ENCODE measurements at regions not wholly inside any gene's neighbourhood (a gene's known extent, or its start where the extent isn't known, plus 50 kb on each side); places are given as distances from the start of the nearest gene placed in this dataset.

DNA sequence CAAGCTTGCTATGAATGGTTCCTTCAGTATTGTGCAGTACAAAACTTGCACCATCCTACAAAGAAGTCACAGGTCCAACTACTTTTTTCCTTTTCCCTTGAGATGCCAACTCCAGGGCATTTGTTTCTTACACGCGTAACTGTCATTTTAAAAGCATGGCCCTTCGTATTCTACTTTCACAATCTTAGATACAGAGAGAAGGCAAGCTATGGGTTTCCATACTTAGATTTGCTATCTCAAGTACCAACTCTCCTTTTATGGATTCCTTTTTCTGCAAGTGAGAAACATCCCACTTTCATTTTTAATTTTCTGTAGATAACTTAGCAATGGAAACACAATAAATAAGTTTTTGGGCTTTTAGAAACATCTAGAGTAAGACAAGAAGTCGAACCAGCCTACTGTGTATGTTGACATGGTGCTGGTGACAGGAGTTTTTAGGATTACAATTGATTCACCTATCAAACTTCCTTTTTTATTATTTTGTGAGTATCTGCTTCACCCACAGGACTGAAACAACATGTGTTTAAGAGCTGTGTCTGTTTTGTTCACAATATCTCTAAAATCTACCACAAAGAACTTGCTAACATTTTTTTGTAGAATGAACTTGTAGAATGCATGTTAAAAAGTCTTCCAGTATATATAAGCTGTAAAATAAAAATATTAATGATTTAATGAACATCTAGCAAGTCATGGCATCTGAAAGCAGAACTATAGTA, 124.1 kb downstream of the FAM174A start:
- Histone ChIP-seq H3K27me3 (replicated peaks in 1 of 7) (no peaks in the 10 kb centered on the region), H3K4me1 (no peaks in the 10 kb centered on the region), H3K36me3 (no peaks in the 10 kb centered on the region), H3K4me3 (no peak overlapping the region), H3K27ac (no peak overlapping the region), H3K9me3 (no peaks in the 10 kb centered on the region)
- TF ChIP-seq CTCF (IDR thresholded peaks at IDR 0.05 in 8 of 11, conservative IDR thresholded peaks at IDR 0.05 in 3 of 11) (no peak), POLR2AphosphoS5 (IDR thresholded peaks at IDR 0.05) (no peak), POLR2A (IDR thresholded peaks at IDR 0.05) (no peak)
- DNase-seq: no peak
- 85 to 89% (median 87%) methylated on average over 4 of the region's 4 CpGs for WGBS, 5 donors
- intact Hi-C loops (cut with DNase I; ENCODE audit: low total_unique reads): no loop called here

DNA sequence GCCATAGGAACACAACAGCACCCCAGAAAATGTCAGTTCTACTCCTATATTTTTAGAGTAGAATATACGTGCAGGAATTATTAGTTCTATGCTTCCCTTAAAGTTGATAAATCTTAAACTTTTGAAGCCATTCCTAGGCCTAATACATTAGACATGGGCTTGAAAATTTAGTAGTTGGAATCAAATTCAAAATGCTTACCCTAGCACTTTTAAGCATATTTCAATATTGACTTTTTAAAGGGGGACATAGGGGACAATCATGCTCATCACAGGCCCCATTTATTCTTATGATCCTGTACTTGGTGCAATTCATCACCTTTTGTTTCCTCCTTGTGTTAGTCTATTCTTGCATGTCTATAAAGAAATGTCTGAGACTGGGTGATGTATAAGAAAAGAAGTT, 129.0 kb downstream of the FAM174A start:
- DNase-seq: no peak
- no peak for TF ChIP-seq POLR2A (IDR thresholded peaks at IDR 0.05)
- TF ChIP-seq CTCF (IDR thresholded peaks at IDR 0.05 in 8 of 11, conservative IDR thresholded peaks at IDR 0.05 in 3 of 11): no peak
- TF ChIP-seq POLR2AphosphoS5 (IDR thresholded peaks at IDR 0.05): no peak
- Histone ChIP-seq H3K27me3 (replicated peaks in 1 of 7) (no peaks in the 10 kb centered on the region), H3K27ac (peak overlapping the region in 1 of 8 donors; percentile 0), H3K9me3 (no peaks in the 10 kb centered on the region), H3K36me3 (no peaks in the 10 kb centered on the region), H3K4me3 (no peak overlapping the region), H3K4me1 (peaks cover 0 to 19% (median 6%) of the 10 kb centered on the region in 6 donors)
- intact Hi-C loops (cut with DNase I; ENCODE audit: low total_unique reads): no loop called here
- 91 to 97% (median 94%) methylated on average over 1 of the region's 1 CpG for WGBS, 5 donors

- H3K27me3 ChIP-seq (replicated peaks in 1 of 7): no peaks in the 10 kb centered on the region
- peak overlapping the region in 1 of 8 donors; percentile 44 for H3K4me3 ChIP-seq
- H3K36me3 ChIP-seq: no peaks in the 10 kb centered on the region
- H3K9me3 ChIP-seq: no peaks in the 10 kb centered on the region
- H3K4me1 ChIP-seq: peaks cover 0 to 19% (median 6%) of the 10 kb centered on the region in 6 donors
- TF ChIP-seq POLR2A (IDR thresholded peaks at IDR 0.05) (no peak), CTCF (IDR thresholded peaks at IDR 0.05 in 8 of 11, conservative IDR thresholded peaks at IDR 0.05 in 3 of 11) (no peak), POLR2AphosphoS5 (IDR thresholded peaks at IDR 0.05) (no peak)
- intact Hi-C loops (cut with DNase I; ENCODE audit: low total_unique reads): no loop called here
- DNase-seq: no peak
- peak overlapping the region in 7 of 8 donors; percentile 39 to 87 (median 71) for H3K27ac ChIP-seq
- 15 to 29% (median 20%) methylated on average over 4 of the region's 4 CpGs for WGBS, 5 donors
Observed at GRCh38 chr5:100667161-100667630, 132.0 kb downstream of the FAM174A start.

- H3K4me1 ChIP-seq: peaks cover 0 to 19% (median 6%) of the 10 kb centered on the region in 6 donors
- H3K27ac ChIP-seq: peak overlapping the region in 2 of 8 donors; percentile 80 to 87
- H3K9me3 ChIP-seq: no peaks in the 10 kb centered on the region
- no peak for TF ChIP-seq CTCF (IDR thresholded peaks at IDR 0.05 in 8 of 11, conservative IDR thresholded peaks at IDR 0.05 in 3 of 11)
- no peak for TF ChIP-seq POLR2AphosphoS5 (IDR thresholded peaks at IDR 0.05)
- no peak for TF ChIP-seq POLR2A (IDR thresholded peaks at IDR 0.05)
- intact Hi-C loops (cut with DNase I; ENCODE audit: low total_unique reads): no loop called here
- 73 to 94% (median 81%) methylated on average over 3 of the region's 3 CpGs for WGBS, 5 donors
- H3K36me3 ChIP-seq: no peaks in the 10 kb centered on the region
- no peak for DNase-seq
- no peaks in the 10 kb centered on the region for H3K27me3 ChIP-seq (replicated peaks in 1 of 7)
- H3K4me3 ChIP-seq: no peak overlapping the region
Observed at GRCh38 chr5:100668511-100668910, 133.3 kb downstream of the FAM174A start.
